Kidney capillary endothelial cell (primary cell): ENCODE measurements at regions not wholly inside any gene's neighbourhood (a gene's known extent, or its start where the extent isn't known, plus 50 kb on each side); places are given as distances from the start of the nearest gene placed in this dataset.

Source experiments
- DNase-seq: peaks from one replicate; pipeline ENCODE4 v3.0.0-alpha.2; 2018; ENCODE audit warnings: low spot score

DNA sequence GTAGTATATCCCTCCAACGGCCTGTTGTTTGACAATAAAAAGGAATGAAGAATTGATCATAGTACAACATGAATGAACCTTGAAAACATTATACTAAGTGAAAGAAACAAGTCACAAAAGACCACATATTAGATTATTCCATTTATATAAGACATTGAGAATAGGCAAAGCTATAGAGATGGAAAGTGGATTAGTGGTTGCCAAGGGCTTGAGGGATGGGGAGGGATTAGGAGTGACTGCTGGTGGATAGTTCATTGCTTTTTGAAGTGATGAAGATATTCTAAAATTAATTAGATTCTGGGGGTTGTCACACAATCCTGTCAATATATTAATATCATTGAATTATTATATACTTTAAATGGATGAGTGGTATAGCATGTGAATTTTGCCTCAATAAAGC lies 142.5 kb upstream of the DPT start:
- DNase-seq = no peak

DNA sequence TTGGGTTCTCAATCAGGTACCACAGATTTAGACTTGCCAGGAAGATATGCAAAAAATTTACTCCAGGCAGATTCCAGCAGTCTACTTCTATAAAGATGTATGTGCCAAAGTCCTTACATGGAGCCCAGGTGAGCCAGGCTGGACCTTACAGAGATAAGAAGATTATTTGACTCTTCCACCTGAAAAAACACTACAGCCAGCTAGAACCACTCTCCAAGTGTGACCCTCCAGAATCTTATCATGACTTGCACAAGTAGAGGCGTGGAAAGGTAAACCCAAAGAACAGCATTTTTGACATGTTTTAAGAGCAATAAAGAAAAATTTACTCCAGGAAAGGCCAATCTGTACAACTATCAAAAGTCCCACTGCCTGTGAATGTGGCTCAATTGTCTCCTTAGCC lies 146.8 kb upstream of the DPT start:
- no peak for DNase-seq

DNA sequence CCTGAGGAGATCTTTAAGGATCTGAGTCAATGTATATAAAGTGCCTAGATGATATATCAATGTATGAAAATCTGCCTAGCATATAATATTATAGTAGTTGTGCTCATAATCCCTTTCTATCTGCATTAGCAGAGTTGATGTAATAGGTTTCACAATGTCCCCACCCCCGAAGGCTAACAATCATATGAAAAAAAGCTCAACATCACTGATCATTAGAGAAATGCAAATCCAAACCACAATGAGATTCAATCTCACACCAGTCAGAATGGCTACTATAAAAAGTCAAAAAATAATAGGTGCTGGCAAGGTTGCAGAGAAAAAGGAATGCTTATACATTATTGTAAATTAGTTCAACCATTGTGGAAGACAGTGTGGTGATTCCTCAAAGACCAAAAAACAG lies 147.8 kb upstream of the DPT start:
- DNase-seq = no peak

DNA sequence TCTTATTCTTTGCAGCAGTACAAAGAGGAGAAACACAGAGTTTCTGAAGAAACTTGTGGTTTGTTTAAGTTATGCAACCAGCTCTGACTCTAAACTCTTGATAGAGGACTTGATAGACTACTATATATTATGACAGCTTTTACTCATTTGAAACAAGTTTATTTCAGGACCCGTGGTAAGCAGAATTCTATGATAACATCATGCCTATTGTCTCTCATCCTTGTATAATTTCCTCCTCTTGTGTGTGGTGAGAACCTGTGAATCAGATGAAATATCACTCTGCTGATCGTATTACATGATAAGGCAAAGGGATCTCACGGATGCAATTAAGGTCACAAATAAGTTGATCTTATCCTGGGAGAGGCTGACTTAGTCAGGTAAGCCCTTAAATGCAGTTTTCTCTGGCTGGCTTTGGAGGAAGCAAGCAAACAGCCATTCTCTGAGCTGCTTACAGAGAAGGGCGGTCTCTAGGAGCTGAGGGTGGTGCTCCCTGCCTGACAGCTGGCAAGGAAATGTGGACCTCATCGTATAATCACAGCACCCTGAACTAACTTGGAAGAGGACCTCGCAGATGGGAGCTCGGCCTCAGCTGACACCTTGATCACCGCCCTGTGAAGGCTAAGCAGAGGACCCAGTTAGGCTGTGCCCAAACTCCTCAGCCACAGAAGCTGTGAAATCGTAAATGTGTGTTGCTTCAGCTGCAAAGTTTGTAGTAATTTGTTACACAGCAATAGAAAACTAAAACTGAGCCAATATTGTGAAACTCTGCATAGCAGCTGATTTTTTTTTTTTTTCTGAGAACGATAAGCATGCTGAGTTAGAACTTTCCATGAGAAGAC lies 151.1 kb upstream of the DPT start:
- peak; percentile 34 for DNase-seq

DNA sequence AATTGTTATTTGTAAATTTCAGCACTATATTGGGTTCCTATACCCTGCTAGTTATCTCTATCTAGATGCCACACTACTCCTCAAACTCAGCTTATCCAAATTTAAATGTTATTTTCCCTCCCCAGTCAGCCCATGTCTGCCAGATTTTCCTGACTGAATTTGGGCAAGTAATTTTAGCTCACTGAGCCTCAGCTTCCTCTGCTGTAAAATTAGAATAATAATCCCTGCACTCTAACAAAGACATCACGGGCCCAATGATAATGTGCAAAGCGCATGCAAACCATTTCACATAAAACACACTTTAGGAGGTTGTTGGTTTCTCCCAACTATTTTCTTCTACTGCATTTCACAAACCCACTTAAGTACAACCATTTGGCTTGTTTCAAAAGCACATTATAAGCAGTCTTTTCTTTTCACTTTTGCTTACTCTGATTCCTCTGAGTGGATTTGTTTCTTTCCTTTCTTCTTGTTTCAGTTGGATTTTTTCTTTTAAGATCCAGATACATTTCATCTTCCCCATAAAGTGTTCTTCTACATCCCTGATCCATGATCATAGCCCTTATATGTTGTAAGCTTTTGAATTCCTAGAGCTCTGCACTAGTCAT lies 152.8 kb upstream of the DPT start:
- no peak for DNase-seq

DNA sequence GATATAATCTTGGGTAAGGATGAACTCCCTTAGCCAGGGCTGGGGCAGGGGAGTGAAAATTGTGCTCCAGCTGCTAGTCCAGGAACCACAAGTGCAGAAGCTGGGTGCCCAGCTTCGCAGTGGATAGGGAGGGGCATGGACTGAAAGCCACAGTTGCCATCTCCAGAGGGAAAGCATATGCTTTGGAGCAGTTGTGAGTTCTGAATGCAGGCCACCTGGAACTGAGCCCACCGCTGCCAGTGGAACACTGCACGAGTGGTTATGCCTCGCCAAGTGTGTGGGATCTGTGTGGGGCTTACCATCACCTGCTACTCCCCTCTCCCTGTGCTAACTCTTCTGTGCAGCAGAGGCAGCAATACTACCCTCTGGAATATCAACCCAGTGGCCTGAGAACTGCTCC lies 158.4 kb upstream of the DPT start:
- DNase-seq = no peak

DNA sequence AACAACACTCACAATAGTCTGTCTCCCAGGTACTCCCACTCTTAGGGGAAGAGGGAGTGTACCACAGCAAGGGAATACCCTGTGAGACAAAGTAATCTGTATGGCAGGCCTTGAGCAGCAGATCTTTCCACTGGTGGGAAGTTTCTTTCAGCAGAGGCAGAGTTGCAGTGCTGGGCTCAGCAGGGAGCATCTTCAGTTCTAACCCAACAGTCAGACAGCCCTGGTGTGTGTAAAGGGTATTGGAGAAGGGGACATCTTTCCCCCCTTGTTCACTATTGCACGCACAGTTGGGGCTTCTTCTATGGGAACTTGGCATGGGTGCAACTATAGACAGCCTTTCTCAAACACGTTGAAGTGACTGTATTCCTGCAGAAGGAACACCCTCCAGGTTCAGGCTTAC lies 159.4 kb upstream of the DPT start:
- DNase-seq = no peak

DNA sequence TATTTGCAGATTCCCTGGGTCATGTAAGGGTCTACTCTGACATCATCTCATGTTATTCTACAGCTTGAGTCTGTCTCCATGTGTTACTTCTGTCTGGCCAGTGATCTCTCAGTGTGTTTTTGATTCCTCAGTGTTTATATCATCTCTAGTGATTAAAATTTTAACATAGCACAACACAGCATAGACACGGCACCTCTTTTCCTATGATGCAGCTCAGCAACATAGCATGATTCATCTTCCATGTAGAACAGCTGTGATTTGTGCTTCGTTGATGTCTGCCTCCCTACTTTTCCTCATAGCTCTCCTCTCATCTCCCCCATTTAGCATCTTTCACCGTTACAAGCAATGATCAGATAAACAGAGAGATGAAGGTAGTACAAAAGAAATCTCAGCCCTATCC lies 163.9 kb upstream of the DPT start:
- no peak for DNase-seq

DNA sequence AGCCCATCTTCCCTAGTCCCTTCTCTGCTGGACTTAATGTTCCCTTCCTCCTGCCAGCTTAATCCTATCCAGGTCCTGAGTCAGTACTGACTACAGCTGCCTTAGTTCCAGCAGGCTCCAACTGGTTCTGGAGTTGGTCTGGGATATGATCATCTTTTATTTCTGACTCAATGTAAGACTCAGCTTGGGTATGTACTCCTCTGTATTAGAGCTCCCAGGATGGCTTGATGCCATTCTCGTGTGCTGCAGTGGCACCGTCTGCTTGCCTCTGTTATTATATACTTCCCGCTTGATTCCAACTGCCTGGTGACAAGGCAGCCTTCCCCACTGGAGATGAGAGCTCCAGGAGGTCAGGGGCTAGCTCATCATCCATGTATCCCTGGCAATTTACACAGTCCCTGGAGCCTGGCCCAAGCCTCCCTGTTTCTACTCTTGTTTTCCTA lies 164.4 kb upstream of the DPT start:
- no peak for DNase-seq

DNA sequence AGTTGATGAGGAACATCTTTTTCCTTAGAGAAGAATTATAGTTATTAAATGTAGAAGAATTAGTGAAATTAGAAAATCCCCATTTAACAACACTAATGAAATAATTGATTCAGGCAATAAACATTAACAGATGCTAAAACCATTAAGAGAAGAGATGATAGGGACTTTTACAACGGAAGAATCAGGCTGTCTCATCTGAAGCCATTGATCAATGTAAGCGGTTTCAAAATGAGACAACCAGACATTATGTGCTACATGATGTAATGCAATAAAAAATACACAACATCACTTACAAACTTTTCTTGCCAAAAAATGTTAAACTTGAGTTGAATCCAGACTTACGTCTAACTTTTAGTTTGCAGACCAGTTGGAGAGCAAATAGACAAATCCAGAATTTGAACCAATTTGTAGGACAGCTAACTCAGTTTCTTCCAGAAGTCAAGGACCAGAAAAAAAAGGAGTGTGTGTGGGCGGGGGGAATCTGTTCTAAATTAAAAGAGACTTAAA lies 165.4 kb upstream of the DPT start:
- DNase-seq = no peak

DNA sequence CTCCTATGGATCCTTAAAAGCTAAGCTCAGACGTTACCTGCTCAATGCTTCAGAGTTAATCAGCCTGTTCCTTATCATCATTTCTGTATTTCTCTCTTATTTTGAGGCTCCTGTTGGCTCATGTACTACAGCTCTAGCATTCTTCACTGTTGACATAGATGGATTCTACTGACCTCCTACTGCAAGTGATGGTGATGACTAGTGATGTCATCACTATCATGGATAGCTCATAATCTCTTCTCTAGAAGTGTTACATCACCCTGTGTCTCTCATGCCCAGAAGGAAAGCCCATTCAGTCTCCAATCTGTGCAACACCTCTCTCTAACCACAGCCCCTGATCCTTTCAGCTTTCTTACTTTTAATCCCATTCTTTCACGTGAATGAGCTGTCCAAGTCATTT lies 168.2 kb upstream of the DPT start:
- no peak for DNase-seq

DNA sequence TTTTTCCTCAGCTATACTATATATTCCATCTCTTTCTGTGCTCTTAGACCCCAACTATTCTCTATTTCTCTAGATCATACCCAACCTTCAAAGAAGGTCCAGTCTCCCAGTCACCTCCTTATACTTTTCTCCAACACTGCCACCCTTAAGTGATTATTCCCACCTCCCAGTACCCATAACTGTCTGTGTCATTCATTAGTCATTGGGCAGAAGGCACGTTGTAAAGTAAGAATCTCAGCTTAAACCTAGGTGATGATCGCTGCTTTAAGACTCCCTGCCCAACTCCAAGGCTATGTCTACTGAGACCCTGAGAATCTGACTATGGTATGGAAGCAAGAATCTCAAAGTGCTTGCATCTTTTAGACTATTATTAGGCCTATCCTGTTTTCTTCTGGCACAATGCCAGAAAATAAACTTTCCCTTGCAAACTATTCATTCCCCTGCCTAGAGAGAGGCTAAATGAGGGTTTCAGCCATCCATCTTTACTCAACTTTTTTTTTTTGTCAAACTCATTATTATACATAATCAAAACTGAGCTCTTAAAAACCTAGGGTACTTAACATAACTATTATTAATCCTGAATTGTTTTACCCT lies 174.3 kb upstream of the DPT start:
- no peak for DNase-seq

DNA sequence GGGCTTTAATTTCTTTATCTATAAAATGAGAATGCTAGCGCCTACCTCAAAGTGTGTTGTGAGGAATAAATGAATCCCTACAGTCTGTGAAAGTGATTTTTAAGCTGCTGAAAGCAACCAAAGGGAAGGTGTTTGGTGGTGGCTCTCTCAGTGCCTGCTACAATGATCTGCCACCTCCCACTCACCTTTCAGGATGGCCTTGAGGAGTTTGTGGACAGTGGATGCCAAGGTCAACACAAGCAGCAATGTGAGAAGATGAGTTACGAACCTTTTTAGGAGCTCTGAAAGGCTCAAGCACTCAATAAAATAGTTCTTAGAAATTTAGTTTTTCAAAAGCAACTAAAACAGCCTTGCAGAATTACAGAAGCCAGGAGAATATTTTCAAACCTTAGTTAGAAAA lies 176.6 kb upstream of the DPT start:
- no peak for DNase-seq

DNA sequence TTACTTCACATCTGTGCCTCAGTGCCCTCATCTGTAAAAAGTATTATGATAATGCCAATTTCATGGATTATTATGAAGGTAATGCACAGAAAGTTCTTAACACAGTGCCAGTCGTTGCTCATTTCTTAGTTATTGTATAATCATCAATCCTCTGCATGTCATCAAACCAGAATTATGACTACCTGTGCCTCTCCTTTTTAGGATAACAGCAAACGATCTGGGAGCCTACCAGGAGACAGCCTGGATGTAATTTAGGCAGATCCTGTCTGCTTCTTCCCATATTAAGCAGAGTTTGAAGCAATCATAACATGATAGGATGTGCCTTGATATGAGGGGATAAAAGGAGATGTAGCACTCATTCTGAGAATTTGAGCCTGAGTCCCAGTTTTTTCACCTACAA lies 177.4 kb upstream of the DPT start:
- DNase-seq = no peak

DNA sequence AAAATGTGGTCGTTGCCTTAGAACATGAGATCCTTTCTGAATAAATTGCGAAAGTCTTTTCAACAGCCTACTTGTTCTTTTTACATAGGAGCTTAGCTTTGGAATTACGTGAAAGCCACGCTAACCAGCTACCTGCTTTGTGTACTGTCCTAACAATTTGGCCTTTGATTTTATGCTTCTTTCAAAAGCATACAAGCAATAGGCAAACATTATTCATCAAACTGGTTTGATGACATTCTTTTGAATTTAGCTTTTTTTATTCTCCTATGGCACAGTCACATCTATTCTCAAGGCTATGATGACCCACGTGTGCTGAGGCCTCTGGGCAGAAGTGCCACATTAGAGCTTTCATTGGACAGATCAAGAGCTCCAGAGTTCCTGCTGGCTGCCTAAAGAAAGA lies 178.0 kb upstream of the DPT start:
- DNase-seq = no peak

DNA sequence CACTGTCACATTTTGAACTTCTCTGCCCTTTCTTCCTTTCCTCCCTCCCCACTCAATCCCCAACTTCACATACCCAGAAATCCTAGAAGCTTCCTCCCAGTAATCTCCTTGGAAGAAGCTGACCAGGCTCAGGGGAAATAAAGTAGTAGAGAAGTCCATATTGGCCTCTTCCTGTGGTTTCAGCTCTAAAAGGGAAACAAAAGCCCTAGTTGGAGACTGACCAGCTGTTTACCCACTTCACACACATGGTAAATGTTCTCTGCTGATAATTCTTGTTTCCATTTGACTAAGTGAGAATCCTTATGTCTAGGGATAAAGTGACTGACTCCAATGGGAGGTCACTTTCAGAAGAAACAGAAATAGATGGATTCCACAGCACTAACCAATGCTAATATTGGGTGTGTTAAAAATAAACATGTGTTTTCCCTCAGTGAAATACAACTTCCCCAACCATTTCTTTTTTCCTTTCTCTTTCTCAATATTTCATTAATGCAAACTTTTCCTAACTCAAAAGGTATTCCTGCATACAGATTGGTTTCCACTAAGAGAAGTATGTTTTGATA lies 178.9 kb upstream of the DPT start:
- no peak for DNase-seq

DNA sequence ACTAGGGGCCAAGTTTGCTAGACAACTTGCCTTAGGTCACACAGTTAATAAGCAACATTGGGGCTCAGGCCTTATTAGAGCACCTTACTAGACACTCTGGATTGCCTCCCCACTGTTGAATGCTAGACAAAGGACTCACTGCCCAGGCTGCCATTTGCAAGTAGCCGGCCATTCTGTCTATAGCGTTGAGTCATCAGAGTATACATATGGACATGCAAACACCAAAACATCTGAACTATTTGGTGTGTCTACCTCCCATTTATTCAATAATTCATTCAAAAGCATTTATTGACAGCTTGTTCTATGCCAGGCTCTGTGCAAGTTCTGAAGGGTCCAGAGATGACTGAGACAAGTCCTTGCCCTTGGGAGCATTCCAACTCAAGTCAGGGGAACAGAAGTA lies 181.4 kb upstream of the DPT start:
- DNase-seq = no peak

DNA sequence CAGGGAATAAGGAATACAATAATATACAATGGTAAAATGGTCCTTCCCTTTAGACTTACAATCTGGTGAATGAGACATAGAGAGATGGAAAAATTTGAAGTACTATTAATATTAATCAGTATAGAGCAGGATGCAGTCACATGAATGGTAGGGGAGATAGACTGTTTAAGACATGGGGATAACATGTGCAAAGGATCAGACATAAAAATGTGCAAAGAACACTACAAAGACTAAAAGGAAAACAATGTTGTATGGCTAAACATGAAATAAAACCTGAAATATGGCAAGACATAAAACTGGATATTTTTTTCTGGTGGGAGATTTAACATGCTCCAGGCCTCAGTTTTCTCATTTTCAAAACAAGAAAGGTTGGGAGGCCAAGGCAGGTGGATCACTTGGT lies 182.4 kb upstream of the DPT start:
- no peak for DNase-seq

DNA sequence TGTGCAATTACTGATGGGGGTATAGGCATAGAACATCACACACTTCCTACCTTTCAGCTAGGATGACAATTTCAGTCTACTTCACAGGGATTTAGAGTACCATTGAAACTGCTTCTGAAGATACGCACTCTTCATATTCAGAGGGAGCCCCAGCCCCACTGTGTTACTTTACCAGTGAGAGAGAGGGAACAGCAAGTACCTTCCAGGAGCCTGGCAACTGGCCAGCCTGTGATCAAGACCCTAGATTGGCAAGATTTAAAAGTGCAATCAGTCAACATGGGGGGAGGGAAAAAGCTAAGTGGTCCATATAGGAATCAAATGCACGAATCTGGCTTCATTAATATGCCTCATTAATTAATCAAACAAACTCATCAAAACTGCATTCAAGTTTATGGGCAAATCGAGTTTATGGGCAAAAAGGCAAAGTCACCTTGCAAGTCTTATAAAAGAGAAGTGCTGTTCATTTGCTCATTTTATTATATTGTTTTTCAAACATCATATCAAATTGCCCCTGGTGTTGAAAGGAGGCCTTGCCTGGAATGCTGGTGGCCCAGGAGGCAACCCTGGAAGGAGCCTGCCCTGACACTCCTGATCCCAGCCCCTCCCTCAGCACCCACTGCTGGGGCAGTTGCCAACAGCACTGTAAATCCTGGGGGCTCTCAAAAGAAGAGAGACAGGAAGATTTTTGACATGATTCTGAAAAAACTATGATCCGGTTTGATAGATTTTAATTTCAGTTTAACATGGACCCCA lies 184.9 kb upstream of the DPT start:
- DNase-seq = no peak

DNA sequence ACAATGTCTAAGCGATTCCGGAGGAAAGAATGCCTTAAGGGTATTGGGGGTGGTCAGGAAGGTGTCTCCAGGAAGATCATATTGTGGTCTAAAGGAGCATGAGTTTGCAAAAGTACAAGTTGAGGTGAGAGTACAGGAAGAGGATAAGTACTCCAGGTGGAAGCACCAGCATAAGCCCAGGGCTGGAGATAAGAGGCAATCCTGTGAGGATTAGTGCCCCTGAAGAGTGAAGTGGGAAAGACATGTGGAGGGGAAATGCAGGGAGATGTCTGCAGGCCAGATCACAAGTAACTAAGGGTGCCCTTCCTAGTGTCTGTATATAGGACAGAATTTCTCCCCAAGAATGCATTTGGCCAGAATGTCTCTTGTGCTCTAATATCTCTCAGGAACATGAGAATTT lies 188.3 kb upstream of the DPT start:
- no peak for DNase-seq

DNA sequence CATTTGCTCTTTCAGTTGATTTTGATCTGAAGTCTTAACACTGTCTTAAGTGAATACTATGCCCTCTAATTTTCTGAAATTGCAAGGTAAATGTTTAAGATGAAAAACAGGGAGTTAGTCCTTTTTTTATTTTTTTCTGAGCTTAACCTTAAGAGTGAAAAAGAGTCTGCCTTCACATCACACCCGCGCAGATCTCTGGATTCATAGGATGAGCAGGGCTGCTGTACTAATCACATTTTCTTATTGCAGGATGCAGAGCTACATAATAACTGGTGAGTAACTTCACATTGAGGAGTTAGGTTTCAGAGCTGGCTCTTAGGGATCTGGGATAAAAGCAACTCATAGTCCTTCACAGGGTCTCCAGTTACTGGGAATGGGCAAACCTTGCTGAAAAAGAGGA lies 188.7 kb upstream of the ATP1B1 start:
- no peak for DNase-seq
